NCI-H345 treated with DMSO at 0.1 percent for 48 hours (cell line): ENCODE measurements at regions not wholly inside any gene's neighbourhood (a gene's known extent, or its start where the extent isn't known, plus 50 kb on each side); places are given as distances from the start of the nearest gene placed in this dataset.
"Not testable (repeated sequence)": the region's sequence is repeated elsewhere in the genome, so short reads cannot be mapped to it uniquely, and the experiment has no call there.

Experiments used
- DNase-seq: peaks from one replicate; lab custom pipeline; 2025; ENCODE audit not compliant: unreplicated experiment; lab: John Stamatoyannopoulos, UW

DNA sequence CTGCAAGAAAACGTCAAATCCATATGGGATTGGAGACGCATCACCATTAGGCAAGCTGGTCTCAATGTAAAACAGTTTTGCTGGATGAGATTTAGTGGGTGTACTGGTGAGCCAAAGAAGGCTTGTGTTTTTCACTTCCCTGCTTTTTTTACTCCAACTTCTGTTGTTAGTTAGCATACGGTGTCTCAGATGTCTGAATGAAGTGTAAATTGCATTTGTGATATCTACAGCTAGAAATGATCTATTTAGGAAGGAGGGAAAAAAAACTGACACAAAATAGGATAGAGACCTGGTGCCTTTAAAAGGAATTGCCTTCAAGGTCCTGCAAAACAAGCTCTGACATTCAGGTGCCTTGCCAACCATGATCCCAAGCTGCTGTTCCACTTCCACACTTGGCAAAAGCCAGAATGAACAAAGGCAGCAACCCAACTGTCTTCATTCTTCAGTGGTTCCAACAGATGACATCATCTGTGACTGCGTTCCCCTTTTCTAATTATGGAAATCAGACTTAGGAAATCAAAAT, 104.2 kb upstream of the RAI14 start:
- DNase-seq, result no peak

DNA sequence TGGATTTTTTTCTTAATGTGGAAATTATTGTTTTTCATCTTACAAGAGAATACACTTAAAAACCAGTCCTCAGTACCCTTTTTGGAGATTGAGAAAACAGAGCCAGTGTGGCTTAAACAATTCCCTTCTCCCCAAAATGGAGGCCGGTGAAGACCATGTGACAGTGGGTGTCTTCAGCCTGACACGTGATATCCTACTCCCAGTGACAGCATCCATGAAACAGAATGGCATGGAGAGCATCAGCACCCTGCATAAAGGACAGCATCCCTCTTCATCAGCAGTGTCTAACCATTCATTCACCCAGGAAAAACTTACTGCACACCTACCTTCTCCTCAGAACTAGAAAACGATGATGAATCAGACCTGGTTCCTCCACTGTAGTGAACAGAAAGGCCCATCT, 103.4 kb upstream of the RAI14 start:
- no peak for DNase-seq

DNA sequence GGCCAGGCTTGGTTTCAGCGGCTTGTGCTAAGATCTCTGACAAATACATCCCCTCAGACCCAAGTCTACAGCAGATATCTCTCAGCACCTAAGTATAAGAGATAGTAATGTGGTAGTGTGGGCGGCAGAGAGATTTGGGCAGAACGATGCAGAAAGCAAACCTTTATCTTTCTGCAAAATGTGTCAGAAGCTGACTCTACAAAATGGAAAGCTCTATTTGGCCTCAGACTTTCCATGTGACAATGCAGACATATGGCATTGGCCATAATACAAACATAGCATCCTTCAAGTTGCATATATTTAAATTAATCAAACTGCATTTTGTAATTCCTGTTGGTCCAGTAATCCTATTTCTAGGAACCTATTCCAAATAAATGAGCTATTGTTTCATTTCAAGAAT, 102.5 kb upstream of the RAI14 start:
- no peak for DNase-seq

DNA sequence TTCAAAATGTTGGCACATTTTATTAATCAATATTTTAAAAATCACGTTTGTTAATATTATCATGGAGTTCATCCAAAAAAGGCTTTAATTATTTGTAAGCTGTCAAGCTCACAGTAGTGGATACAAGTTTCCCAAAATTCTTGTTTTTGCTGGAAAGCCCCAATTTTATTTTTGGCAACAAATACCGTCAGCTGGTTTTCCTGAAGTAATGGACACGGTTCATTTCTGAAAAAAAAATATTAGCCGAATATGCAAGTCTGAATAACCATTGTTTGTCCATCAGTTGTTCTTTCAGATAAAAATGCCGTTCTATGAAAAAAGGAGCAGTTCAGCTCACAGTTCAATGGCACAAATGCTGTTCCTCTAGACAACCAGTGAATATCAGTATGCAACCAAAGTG, 101.5 kb upstream of the RAI14 start:
- DNase-seq, result no peak

DNA sequence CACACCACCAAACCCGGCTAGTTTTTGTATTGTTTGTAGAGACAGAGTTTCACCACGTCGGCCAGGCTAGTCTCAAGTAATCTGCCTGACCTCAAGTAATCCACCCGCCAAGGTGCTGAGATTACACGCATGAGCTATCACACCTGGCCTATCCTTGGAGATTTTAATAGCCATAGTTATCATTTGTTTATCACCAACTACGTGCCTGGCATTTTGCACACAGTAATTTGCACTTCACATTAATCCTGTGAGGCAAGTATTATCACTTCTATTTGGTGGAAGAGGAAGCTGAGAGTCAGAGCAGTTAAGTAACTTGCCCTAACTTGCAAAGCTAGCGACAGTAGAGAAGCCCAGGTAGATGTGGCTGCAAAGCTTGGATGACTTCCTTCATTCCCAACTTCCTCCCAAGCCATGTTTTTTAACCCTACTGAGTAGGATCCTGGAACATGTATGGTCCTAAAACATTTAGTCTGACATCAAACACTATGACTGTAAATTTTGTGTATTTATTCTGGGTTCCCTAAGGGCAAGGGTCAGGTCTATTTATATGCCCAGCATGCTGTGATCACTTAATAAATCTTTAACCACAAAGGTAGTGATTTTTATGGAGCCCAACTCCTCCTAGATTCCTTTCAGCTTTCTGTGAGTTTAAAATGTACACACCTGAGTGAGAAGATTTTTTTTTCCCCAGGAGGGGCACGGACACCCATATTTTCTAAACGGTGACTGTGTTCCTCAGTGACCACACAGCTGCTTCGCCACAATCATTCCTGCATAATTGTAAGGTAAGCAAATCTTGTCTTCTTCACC, 100.2 kb upstream of the RAI14 start:
- no peak for DNase-seq

DNA sequence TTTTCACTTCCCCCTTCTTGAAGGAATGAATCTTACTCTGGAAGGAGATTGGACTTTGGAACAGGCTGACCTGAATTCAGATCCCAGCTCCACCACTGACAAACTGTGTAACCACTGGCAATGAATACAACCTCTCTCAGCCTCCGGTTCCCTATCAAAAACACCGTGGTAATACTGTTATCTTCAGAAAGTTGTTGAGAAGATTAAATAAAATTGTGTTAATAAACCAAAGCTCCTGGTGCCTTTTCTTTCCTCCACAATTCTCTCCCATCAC, 99.7 kb upstream of the RAI14 start:
- no peak for DNase-seq

DNA sequence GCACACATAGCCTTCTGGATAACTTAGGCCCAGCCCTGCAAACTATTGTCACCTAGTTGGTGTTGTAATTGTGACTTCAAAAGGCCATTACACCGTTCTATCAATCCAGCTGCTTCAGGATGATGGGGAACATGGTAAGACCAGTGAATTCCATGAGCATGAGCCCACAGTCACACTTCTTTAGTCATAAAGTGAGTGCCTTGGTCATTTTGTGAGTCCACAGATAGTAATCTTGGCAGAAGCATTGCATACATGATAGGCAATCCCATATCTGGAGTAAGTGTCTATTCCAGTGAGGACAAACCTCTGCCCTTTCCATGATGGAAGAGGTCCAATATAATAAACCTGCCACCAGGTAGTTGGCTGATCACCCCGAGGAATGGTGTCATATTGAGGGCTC, 94.5 kb upstream of the RAI14 start:
- DNase-seq, result not testable (repeated sequence)

- DNase-seq, result no peak
These were observed 93.3 kb upstream of the RAI14 start for GRCh38 chr5:34562791-34563190.

DNA sequence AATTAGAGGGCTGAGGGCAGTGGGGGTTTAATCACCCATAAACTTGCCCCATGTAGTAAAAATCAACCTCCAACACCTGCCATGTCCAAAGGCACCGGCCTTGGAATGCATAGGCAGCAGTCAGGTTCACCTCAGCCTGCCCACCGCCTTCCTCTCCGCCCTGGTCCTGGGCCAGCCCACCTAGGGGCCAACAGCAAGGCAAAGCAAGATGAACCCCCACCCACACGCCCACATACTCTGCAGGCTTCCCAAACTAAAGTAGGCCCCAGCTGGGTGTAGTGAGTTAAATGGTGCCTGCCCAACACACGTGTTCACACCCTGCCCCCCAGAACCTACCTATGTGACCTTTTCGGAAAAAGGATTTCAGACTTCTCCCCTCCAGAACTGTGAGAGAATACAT, 92.9 kb upstream of the RAI14 start:
- DNase-seq, result no peak

DNA sequence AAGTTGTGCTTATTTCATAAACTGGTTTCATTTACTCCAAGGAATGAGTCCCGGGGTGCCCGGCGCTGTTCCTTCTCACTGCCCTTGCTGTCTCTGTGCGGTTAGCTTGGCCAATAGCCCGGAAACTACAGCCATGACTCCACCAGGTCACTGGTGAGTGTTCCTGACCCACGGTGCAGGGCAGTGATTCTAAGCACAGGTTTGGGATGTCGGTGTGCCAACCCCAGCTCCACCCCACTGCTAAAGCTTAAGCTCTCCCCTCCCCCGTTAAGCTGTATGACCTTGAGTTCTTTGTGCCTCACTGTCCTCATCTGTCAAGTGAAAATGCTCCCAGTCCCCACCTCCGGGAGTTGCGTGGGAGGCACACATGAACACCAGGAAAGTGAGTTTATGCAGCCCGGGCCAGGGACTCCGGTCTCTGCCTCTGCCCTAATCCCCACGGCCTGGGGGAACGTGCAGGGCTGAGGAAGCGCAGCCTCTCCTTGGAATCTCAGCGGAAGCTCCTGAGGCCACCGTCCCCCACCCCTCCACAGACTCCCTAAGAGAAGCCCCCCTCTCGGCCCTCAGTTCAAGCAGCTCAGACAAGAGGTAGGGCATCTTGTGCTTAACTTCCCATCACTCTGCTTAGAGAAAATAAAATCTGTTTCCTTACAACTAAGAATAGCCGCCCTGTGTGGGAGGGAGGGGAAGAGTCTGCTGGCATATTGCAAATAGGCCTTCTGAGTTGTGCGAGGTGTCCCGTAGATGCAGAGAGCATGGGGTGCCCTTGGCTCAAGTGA, 92.0 kb upstream of the RAI14 start:
- DNase-seq, result no peak

DNA sequence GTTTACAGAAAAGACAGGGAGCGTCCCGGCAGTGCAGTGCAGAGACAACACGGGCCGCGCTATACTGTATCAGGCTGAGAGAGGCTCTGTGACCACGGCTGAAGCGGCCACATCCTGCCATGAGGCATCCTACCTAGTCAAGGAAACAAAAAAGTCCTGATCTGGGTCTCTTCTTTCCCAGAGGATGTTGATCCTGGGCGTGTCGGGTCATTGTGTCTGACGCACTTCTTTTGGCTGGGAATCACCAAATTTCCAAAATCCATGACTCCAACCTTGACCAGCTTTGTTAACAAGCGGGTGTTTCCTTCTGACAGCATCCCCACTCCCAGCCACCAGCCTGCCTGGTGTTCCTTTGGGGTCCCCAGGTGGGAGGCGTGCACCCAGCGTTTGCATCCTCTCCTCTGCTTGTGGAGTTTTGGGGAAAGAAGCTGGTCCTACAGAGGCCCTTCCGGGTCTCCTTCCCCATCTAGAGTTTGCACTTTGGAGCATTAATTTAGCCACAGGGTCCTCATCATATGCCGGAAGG, 91.4 kb upstream of the RAI14 start:
- no peak for DNase-seq

DNA sequence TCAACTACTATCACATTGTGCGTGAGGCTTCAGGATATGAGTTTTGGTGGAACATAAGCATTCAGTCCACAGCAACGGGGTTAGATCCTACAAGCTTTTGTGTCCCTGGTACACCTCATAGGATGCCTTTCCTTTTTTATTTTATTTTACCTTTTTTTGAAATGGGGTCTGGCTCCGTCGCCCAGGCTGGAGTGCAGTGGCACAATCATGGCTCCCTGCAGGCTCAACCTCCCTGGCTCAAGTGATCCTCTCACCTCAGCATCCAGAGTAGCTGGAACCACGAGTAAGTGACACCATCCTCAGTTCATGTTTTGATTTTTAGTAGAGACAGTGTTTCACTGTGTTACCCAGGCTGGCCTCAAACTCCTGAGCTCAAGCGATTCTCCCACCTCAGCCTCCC, 86.0 kb upstream of the RAI14 start:
- no peak for DNase-seq

- no peak for DNase-seq
These were observed 85.1 kb upstream of the RAI14 start for GRCh38 chr5:34570721-34571676.

DNA sequence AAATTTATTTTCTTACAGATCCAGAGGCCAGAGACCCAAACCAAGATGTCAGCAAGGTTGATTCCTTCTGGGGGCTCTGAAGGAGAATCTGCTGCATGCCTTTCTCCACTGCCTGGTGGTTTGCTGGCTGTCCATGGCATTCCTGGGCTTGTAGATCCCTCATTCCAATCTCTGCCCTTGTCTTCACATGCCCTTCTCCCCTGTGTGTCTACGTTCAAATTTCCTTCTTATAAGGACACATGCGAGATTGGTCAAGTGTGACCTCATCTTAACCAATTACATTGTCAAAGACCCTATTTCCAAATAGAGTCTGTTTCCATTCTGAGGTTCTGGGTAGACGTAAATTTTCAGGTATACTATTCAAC, 84.5 kb upstream of the RAI14 start:
- no peak for DNase-seq

DNA sequence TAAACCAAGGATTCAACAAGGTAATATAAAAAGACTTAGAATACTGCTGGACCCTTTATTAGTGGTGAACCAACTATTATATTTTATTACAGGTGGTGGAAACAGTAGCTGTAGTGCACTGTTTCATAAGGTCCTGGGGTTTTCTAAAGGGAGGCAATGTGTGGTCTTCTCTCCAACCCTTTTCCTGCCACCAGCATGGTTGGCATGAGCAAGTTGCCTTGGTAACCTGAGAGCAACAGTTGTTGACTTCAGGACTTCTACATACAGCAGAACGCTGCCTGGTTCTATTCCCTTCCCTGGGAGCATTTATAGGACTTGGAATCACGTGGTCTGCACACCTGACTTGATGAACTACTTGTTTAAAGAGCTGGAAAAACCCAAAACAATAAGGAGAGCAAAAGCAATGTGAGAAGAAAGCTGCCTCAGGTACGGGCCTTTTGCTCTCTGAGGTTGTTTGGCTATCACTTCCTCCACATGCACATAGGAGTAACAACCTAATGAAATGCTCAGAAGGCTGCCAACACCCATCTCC, 81.1 kb upstream of the RAI14 start:
- no peak for DNase-seq

GRCh38 chr5:34576891-34577666, 79.0 kb upstream of the RAI14 start:
- no peak for DNase-seq

- no peak for DNase-seq
These were observed 77.2 kb upstream of the RAI14 start for GRCh38 chr5:34578962-34579361.

- DNase-seq, result no peak
These were observed 75.1 kb upstream of the RAI14 start for GRCh38 chr5:34580983-34581382.

GRCh38 chr5:34582371-34582770, 73.8 kb upstream of the RAI14 start:
- no peak for DNase-seq

- no peak for DNase-seq
These were observed 73.0 kb upstream of the RAI14 start for GRCh38 chr5:34583167-34583566.
